Inflammatory macrophage treated with lipopolysaccharide for 4 hours (primary cell): ENCODE measurements at regions not wholly inside any gene's neighbourhood (a gene's known extent, or its start where the extent isn't known, plus 50 kb on each side); places are given as distances from the start of the nearest gene placed in this dataset.
A peak's percentile ranks its signal among the peaks of the same experiment; 100 is the strongest.
"Not testable (repeated sequence)": the region's sequence is repeated elsewhere in the genome, so short reads cannot be mapped to it uniquely, and the experiment has no call there.

Experiments
- DNase-seq: peaks from one replicate; pipeline ENCODE4 v3.0.0-alpha.2; 2020

DNA sequence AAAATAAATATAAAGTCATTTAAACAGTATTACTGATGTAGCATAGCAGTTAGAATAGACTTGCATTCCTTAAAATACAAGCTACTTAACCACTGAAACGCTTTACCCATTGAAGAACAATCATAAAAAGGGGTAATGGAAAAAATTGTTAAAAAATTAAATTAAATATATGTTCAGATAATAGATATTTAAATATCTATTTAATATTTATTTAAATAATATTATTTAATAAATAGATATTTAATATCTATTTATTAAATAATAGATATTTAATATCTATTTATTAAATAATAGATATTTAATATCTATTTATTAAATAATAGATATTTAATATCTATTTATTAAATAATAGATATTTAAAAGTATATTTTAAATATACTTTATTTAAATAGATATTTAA is 2410.5 kb downstream of the PCDH7 start:
- DNase-seq: not testable (repeated sequence)

DNA sequence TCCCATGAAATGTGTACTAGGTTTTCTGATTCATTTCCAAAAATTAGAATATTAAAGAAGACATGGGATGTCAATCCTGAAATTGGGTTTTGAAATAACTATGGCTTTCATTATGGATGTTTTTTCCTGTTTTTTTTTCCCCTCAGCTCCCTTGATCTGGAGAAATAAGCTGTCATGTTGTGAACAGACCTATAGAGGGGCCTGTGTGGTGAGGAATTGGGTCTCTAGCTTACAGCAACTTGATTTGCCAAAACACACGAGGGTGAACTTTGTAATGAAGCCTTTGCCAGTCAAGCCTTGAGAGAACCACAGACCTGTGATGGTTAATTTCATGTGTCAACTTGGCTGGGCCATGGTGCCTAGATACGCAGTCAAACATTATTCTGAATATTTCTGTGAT is 2413.6 kb downstream of the PCDH7 start:
- DNase-seq: no peak

DNA sequence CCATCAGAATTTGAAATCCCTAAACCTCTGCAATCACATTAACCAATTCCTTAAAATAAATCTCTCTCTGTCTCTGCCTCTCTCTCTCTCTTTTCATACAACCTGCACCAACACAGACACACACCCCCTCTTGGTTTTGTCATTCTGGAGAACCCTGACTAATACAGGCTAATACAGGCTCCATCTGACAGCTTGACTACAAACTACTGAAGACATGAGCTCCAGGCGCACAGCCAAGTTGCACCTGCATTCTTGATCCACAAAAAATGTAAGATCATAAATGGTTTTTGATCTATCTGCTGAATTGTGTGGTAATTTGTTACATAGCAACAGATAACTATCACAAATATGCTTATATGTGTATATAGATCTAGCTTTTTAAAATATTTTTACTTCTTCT is 2414.2 kb downstream of the PCDH7 start:
- no peak for DNase-seq

DNA sequence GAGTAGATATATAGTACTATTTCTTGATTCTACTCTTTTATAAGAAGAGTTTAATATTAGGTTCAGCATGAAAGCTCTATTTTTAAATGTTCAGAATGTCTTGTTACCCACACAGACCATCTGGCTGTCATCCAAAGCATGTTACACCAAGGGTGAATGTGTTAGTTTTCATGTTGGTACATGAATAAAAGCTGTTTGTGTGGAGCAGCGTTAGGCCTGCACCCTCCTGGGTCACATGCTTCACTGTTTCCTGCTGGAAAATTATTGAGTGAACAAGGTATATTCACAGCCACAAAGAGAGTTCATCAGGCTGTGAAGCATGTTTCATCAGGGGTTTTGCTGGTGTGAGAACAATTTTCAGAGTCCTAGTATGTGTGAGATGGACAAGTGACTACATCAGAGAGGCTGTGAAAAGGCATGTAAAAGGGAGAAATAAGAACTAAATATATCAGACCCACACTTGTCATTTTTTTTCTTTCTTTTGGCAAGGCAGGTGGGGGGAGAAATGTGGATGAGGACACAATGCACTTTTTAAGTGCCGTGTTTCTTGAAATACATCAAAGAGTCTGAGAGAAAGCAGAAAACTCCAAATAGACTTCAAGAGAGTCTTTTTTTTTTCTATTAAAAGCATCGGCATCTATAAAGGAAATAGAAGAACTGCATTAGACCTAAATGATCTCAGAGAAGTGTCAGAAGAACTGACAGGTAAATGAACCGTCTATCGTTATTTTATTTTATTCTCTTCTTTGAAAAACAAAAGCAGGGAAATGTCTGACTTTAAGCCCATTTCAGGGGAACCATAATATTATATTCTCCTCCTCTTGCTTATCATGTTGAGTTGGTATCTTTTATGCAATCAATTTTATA is 2429.7 kb downstream of the PCDH7 start:
- no peak for DNase-seq

DNA sequence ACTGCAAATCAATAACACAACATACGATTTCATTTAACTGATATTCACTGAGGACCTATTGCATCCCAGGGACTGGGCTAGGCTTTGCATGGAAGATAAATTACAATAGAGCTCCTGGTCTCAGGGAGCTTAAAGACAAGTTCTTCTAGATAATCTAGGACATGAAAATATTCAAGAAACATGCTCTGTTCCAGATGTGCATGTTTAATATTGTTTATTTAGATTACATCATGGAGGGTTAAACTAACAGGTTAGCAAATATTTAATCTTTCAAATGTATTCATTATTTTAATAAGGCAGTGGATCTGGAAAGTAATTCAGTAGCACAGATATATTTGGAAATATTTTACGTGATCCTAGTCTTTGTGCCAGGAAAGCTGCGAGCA is 2430.3 kb downstream of the PCDH7 start:
- no peak for DNase-seq

DNA sequence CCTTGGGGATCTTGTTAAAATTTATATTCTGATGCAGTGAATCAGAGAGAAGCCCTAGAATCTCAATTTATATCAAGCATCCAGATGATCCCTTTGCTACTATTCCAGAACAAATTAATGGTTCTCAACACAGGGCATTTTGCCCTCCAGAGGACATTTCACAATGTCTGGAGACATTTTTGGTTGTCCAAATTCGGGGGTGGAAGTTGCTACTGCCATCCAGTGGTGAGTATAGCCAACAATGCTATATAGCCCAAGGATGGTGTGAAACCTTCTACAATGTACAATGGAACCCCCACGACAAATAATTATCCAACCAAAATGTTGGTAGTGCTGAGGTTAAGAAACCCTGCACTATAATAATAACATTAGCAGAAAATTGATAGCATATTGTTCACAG is 2440.0 kb downstream of the PCDH7 start:
- DNase-seq: no peak

DNA sequence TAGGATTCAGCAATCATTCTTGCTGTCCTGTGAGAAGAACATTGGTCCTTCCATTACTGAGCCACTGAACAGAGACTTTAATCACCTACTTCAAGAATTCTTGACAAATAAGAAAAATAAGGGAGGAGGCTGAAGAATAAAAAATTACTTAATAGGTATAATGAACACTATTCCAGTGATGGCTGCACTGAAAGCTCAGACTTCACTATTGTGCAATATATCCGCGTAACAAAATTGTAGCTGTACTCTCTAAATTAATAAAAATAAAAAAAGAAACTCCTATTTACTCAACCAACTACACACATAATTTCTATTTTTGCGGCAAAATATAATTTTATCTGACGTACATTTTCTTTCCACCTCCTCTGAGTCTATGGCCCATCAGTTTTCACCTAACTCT is 2441.0 kb downstream of the PCDH7 start:
- DNase-seq: no peak

DNA sequence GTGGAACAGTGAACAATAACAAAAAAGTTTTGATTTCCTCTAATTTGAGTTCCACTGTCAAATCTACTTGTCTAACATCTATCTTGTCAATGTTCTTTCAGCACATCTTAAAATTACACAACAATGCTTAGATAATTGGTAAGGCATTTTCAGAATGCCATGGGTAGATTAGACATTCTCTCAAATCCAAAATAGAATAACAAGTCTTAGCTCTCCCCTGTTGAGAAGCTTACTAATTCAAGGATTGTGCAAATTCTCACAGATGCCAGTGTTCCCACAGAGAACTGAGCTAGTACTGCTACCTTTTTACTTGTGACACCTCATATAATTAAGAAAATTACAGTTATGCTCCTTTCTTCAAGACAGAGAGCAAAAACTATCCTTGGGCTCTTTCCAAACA is 2442.0 kb downstream of the PCDH7 start:
- no peak for DNase-seq

DNA sequence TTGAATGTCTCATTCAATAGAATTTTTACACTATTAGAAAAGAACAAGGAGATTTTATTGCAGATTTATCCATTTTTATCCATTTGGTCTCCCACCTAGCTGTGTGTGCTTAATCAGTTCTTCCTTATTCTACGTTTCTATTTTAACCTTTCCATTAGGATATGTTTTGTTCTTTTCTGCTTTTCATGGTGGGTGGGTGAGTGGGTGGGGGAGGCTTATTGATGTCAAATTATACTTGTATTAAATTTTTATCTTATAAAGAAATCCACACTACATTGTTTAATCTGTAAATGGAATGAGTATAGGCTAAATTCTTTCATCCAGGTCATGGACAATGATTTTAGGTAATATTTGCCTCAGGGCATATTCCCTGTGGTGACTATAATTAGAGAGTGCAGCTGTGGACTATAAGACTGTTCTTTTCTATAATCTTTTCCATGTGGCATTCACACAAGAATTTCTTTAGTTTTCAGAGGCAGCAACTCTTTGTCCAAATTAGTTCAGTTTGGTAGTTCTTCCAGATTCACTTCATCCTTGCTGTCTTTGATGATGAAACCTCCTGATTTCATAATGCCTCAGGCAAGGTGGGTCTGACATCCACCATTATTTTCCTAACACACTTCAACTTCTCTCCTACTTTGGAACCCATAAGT is 2451.8 kb downstream of the PCDH7 start:
- no peak for DNase-seq

DNA sequence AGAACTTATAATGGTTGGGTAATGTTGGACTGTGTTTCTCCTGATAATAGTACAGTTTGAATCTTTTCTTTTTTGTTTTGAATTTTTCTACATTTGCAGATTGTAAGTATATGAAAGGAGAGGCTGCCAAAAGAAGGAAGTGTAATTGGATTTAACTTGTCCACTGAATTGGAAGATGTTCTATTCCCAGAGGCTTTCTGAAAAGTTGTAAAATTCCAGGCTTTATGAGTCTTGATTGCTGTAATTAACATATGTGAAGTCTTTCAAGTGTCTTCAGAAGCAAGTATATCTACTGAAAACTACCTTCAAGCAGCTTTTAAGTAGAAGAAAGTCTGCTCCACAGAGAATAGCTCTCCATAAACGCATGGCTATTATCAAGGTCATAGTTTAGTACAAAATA is 2456.4 kb downstream of the PCDH7 start:
- no peak for DNase-seq

DNA sequence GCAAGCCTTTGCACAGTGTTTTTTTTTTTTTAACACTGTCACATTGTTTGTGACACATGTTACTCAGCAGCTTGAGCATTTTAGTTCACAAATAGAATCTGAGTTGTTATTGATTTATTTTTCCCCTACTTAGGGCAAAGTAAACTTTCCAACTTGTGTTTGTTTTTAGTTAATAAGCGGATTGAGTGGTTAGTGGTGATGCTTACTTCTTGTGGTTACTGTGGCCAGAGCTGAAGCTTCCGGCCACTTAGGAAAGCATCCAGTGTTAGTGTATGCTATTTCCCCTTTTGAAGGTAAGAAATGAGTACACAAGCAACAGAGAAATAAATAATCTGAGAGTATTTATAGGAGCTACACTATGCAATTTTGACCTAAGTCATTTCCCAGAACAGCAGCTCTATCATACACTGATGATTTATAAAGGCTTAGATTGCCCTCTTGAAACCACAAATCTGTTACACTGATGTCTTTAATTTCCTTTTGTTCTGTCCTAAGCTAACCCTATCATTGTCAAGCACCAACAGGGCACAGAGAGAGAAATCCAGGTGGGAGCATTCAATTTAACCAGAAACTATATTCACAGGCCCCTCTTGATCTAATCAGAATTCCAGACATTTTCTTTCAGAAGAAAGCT is 2464.6 kb downstream of the PCDH7 start:
- DNase-seq: peak; percentile 17

DNA sequence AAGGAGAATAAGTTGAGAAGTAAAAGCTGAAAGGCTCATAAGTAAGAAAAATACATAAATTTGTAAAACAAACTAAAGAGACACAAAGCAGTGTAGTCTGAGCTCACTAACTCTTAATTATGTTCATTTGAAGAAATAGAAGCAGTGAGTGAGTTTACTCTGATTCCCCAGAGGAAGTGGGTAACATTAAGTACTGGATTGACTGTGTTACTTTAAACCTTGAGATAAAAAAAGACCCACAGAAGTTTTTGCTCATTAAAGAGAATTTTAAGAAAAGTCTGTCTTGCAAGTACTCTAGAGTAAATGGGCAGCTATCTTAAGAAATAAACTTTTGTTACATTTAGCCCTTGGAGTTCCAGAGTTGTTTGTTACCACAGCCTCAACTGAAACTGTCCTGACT is 2466.9 kb downstream of the PCDH7 start:
- DNase-seq: no peak

DNA sequence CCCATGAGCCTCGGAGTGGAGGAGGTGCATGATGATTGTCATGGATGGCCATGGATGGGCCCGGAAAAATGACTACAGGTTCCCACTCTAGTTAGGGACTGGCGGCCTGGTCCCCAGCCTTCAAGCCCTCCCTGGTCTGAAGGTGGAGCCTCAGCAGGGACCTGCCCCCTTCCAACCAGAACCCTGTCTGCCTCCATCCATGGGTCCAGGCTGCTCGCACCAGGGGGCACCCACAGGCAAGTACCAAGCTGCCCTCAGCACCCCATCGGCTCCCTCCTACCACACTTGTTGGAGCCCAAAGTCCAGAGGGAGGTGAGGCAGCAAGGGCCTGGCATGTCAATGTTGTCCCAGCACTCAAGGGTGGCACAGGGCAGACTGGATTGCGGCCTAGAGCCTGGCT is 2468.6 kb downstream of the PCDH7 start:
- no peak for DNase-seq

DNA sequence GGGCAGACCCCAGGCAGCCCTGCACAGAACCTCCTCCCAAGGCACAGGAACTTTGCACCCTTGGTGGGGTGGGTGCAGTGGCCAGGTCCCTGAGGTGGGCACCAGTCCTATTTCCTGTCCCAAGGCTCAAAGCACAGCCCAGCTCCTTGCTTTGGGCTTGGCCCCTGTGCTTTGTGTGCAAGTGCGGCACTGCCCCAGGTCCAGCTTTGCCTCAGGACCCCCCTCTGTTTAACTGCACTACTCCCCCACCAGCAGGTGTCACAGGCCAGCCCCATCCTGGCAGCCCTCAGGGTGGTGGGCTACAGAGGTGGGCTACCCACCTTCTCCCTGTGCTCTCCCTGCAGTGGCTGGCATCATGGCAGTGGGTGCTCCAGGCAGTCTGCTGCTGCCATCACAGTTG is 2469.0 kb downstream of the PCDH7 start:
- no peak for DNase-seq

DNA sequence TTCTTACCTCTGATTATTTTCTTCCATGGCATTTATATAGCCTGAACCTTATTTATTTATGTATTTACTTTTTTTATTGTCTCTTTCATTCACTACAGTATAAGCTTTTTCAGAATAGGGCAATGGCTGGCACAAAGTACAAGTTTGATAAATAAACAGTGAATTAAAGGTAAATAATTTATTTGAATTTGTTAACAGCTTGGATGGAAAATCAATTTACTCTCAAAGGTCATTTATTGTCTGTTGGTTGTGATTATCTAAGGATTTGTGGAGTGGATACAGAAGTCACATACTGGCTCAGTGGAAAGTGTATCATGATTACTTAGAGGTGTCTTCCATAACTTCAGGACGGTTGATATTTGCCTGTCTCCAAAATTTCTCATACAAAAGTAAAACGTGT is 2472.9 kb downstream of the PCDH7 start:
- no peak for DNase-seq

DNA sequence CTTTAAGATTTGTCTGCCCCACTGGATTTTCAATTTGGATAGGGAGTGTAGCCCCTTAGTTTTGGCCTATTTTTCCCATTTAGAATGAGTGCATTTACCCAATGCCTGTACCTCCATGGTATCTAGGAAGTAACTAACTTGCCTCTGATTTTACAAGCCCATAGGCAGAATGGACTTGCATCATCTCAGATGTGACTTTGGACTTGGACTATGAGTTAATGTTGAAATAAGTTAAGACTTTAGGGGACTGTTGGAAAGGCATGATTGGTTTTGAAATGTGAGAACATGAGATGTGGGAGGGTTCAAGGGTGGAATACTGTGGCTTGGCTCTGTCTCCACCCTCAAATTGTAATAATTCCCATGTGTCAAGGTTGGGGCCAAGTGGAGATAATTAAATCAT is 2480.2 kb downstream of the PCDH7 start:
- DNase-seq: no peak

DNA sequence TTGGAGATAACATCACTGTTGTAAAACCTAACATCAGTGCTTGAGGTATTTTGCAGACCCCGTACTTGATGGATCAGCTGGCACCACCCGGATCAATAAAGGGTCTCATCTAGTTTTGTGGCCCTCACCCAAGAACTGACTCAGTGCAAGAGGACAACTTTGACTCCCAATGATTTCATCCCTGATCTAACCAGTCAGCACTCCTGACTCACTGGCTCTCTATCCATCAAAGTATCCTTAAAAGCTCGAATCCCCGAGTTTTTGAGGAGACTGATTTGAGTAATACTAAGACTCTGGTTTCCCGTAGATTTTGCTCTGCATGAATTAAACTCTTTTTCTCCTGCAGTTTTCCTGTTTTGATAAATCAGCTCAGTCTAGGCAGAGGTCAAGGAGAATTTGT is 2498.1 kb downstream of the PCDH7 start:
- DNase-seq: no peak

DNA sequence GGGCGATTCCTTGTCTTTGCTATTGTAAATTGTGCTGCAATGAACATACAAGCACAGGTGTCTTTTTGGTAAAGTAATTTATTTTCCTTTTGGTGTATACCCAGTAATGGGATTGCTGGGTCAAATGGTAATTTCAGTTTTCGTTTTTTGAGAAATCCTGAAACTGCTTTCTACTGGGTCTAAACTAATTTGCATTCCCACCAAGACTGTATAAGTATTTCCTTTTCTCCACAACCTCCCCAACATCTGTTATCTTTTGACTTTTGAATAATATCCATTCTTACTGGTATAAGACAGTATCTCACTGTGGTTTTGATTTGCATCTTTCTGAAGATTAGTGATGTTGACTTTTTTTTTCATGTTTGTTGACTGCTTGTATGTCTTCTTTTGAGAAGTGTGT is 2506.0 kb downstream of the PCDH7 start:
- DNase-seq: no peak

DNA sequence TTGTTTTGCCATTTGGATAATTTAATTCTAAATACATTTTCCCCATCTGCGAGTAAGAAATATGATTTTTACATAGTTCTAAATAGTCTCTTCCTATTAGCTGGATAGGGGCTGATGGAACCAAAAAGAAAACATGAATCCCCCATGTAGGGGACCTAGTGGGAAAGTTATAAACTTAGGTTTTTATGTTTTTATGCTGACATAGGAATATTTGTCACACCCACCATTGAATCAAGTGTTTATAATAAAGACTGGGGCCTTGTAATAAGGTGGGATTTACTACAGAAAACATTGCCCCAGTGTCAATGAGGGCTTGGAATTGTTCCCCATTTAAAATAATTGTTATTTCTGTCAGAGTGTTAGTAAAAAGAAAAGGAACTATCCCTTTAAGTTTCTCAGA is 2506.6 kb downstream of the PCDH7 start:
- no peak for DNase-seq

DNA sequence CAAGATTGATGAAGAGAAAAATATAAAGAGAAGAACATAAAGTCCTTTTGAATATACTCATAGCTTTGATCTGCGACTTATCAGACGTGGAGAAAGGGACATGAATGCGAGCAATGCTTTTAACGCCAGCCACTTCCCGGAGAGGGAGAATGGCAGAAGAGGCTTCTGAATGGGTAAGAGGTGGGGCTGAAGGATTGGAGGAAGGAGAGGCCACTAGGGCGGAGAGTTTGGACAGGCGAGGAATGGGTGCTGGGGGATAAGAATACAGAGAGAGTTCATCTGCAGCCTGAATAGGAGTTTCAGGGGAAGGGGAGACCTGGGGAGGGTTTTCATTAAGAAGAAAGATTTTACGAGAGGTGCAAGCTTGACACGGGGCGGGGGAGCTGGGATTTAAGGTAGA is 2534.9 kb downstream of the PCDH7 start:
- no peak for DNase-seq

DNA sequence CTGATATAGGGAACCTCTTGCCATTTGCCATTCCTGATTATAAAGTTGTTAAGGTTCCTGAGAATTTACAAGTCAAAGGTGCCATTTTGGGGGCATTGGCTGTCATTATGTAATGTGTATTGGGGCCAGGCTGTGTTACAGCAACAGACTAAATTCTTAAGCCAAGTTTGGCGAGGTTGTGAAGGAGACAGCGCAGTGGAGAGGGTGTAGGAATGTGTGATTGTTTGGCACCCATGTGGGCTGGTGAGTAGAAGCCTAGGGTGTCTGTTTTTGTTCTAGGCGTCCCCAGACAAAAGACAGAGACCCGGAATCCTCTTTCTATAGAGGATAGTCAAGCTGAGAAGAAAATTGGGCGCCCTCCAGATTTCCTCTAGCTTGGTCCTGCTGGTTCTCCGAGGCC is 2535.3 kb downstream of the PCDH7 start:
- no peak for DNase-seq

DNA sequence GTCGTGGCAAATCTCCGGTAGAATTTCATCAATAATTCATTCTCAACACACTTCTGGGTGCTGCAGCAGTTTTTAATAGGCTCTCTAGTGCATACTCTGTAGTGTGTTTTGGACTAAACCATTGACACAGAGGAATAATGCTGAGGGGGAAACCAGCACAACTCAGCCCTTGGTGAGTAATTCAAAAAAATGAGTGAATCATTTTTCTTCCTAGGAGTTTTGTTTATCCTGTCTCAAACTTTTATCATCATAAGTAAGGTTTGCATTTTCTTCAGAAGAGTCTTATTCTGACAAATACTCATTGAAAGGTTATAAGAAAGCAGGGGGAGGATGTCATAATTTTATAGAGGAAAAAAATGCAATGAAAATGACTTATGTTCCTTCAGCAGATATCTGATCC is 2542.7 kb downstream of the PCDH7 start:
- no peak for DNase-seq

DNA sequence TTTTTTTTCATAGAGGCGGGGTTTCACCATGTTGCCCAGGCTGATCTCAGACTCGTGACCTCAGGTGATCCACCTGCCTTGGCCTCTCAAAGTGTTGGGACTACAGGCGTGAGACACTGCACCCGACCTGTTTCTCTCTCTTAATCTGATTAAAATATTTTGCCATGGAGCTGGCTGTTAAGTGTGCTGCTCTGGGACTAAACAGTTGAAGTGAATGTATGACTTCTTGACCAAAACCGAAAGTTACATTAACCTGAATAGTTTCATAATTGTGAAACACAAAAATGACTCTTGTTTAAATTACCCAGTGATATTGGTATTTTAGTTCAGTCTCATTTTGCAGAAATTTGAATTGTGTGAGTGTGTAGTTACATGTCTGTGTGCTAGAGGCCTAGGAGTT is 2548.6 kb downstream of the PCDH7 start:
- no peak for DNase-seq

DNA sequence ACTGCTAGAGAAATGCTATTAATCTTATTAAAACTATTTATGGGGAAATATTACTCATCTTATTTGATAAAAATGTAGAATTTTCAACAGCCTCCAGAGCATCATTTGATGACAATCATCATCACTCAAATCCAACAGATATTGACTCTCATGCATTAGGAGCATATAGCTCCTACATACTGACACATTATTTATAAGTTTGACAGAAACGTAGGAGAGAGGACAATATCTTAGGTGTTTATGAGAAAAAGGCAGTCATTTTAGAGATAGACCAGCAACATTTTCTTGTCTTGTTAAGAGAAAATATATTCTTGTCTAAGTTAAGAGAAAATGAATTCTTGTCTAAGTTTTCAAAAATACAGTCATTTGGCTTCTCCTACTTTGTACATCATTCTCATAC is 2550.2 kb downstream of the PCDH7 start:
- DNase-seq: no peak
